ENCODE measurements at regions not wholly inside any gene's neighbourhood (a gene's known extent, or its start where the extent isn't known, plus 50 kb on each side); places are given as distances from the start of the nearest gene placed in this dataset.

- no peak overlapping the region for H3K4me3 ChIP-seq (ENCODE audit: low read depth, low read length)
Observed at GRCh38 chr19:29016926-29017760, 195.8 kb downstream of the UQCRFS1 start.

GRCh38 chr19:29016353-29016752 lies 196.6 kb downstream of the UQCRFS1 start:
- DNase-seq (ENCODE audit: low read depth): no peak
- TF ChIP-seq, protein P1, sequence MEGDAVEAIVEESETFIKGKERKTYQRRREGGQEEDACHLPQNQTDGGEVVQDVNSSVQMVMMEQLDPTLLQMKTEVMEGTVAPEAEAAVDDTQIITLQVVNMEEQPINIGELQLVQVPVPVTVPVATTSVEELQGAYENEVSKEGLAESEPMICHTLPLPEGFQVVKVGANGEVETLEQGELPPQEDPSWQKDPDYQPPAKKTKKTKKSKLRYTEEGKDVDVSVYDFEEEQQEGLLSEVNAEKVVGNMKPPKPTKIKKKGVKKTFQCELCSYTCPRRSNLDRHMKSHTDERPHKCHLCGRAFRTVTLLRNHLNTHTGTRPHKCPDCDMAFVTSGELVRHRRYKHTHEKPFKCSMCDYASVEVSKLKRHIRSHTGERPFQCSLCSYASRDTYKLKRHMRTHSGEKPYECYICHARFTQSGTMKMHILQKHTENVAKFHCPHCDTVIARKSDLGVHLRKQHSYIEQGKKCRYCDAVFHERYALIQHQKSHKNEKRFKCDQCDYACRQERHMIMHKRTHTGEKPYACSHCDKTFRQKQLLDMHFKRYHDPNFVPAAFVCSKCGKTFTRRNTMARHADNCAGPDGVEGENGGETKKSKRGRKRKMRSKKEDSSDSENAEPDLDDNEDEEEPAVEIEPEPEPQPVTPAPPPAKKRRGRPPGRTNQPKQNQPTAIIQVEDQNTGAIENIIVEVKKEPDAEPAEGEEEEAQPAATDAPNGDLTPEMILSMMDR (IDR thresholded peaks at IDR 0.05; ENCODE audit: low read depth, low read length, missing control alignments): no peak
- H3K4me3 ChIP-seq (ENCODE audit: low read depth, low read length): no peak overlapping the region

More at GRCh38 chr19:29016926-29017760, 195.8 kb downstream of the UQCRFS1 start:
- TF ChIP-seq, protein P1 (IDR thresholded peaks at IDR 0.05; ENCODE audit: low read depth, low read length, missing control alignments): no peak
- DNase-seq (ENCODE audit: low read depth): no peak

DNA sequence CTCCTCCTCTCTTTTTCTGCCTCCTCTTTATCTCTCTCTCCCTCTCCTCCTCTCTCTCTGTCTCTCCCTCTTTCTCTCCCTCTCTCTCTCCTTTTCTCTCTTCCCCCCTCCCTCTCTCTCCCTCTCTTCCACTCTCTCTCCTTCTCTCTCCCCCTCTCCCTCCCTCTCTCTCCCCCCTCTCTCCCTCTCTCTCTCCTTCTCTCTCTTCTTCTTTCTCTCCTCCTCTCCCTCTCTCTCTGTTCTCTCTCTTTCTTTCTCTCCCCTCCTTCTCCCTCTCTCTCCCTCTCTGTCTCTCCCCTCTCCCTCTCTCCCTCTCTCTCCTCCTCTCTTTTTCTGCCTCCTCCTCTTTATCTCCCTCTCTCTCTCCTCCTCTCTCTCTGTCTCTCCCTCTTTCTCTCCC lies 197.4 kb downstream of the UQCRFS1 start:
- H3K4me3 ChIP-seq (ENCODE audit: low read depth, low read length): no peak overlapping the region
- TF ChIP-seq, protein P1 (IDR thresholded peaks at IDR 0.05; ENCODE audit: low read depth, low read length, missing control alignments): no peak
- no peak for DNase-seq (ENCODE audit: low read depth)

GRCh38 chr19:29014857-29015436 lies 198.0 kb downstream of the UQCRFS1 start:
- no peak overlapping the region for H3K4me3 ChIP-seq (ENCODE audit: low read depth, low read length)
- no peak for DNase-seq (ENCODE audit: low read depth)
- TF ChIP-seq, protein P1 (IDR thresholded peaks at IDR 0.05; ENCODE audit: low read depth, low read length, missing control alignments): no peak

DNA sequence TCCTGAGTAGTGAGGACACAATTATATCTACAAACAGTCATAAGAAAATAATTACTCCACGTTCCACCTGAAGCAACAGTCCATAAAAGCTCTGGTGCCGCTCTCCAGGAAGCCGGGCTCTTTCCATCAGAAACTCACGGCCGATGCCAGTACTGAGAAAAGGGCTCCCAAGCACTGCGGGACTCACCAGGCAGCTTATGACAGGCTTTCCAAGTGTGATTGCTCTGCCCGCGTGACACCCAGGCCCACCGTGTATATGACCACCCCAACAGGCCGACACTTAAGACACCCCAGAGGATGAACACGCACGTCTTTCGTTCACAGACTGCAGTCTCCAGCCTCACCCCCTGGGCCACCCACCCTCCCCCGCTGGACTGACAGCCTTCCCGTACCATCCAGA lies 199.0 kb downstream of the UQCRFS1 start:
- TF ChIP-seq, protein P1 (IDR thresholded peaks at IDR 0.05; ENCODE audit: low read depth, low read length, missing control alignments): no peak
- no peak for DNase-seq (ENCODE audit: low read depth)
- no peak overlapping the region for H3K4me3 ChIP-seq (ENCODE audit: low read depth, low read length)

GRCh38 chr19:29013325-29013724 lies 199.6 kb downstream of the UQCRFS1 start:
- H3K4me3 ChIP-seq (ENCODE audit: low read depth, low read length): no peak overlapping the region
- no peak for DNase-seq (ENCODE audit: low read depth)
- TF ChIP-seq, protein P1 (IDR thresholded peaks at IDR 0.05; ENCODE audit: low read depth, low read length, missing control alignments): no peak
